Hepatocyte (in vitro differentiated cells): ENCODE measurements at regions not wholly inside any gene's neighbourhood (a gene's known extent, or its start where the extent isn't known, plus 50 kb on each side); places are given as distances from the start of the nearest gene placed in this dataset.

Experiments
- DNase-seq: peaks from one replicate; pipeline ENCODE4 v3.0.0-alpha.2; 2016; ENCODE audit warnings: low spot score
- H2AFZ ChIP-seq: fragments of 200-600 bp; sonication (generic); 2 replicates; pipeline ENCODE4 v1.6.0; 2016; ENCODE audit warnings: antibody characterized with exemption, mild to moderate bottlenecking
- H3K27ac ChIP-seq: fragments of 200-600 bp; sonication (generic); 2 replicates; pipeline ENCODE4 v1.5.1; 2016; ENCODE audit warnings: mild to moderate bottlenecking
- H3K27me3 ChIP-seq: fragments of 200-600 bp; sonication (generic); 2 replicates; pipeline ENCODE4 v1.6.1; 2016
- H3K36me3 ChIP-seq: fragments of 200-600 bp; sonication (generic); replicated peaks from 2 replicates; pipeline ENCODE4 v1.5.1; 2016; ENCODE audit warnings: low read depth; ENCODE audit not compliant: insufficient read depth
- H3K4me1 ChIP-seq: fragments of 200-600 bp; sonication (generic); 2 replicates; pipeline ENCODE4 v1.5.1; 2016; ENCODE audit warnings: mild to moderate bottlenecking, moderate library complexity; ENCODE audit not compliant: insufficient read depth
- H3K4me2 ChIP-seq: fragments of 200-600 bp; sonication (generic); 2 replicates; pipeline ENCODE4 v1.6.0; 2016
- H3K4me3 ChIP-seq: fragments of 200-600 bp; sonication (generic); 2 replicates; pipeline ENCODE4 v1.5.1; 2016; ENCODE audit warnings: mild to moderate bottlenecking
- H3K79me2 ChIP-seq: fragments of 200-600 bp; sonication (generic); 2 replicates; pipeline ENCODE4 v1.6.0; 2017; ENCODE audit warnings: mild to moderate bottlenecking
- H3K9me2 ChIP-seq: fragments of 200-600 bp; sonication (generic); replicated peaks from 2 replicates; pipeline ENCODE4 v1.6.0; 2017; ENCODE audit warnings: mild to moderate bottlenecking; ENCODE audit not compliant: insufficient read depth
- H3K9me3 ChIP-seq: fragments of 200-600 bp; sonication (generic); 2 replicates; pipeline ENCODE4 v1.5.1; 2016; ENCODE audit warnings: low read depth, mild to moderate bottlenecking
- H4K20me1 ChIP-seq: fragments of 200-600 bp; sonication (generic); 2 replicates; pipeline ENCODE4 v1.6.0; 2016; ENCODE audit warnings: mild to moderate bottlenecking; ENCODE audit not compliant: insufficient read depth, poor library complexity, severe bottlenecking
- EZH2 ChIP-seq: fragments of 200-600 bp; sonication (generic); IDR thresholded peaks from 2 replicates; pipeline ENCODE4 v1.6.1; 2016; ENCODE audit warnings: antibody characterized with exemption, mild to moderate bottlenecking, borderline replicate concordance
- EZH2phosphoT487 ChIP-seq: fragments of 200-600 bp; sonication (generic); IDR thresholded peaks from one replicate; pipeline ENCODE4 v1.6.1; 2018; ENCODE audit warnings: antibody characterized with exemption, mild to moderate bottlenecking, low read depth, moderate library complexity; ENCODE audit not compliant: unreplicated experiment, severe bottlenecking
- WGBS: methylation state at CpG from one replicate; pipeline ENCODE4 v1.1.6; 2016; ENCODE audit warnings: low lambda C conversion rate; ENCODE audit errors: missing lambda C conversion rate; 5-methylcytosine and 5-hydroxymethylcytosine counted together
- TF ChIP-seq, protein P1 (sequence below): fragments of 200-600 bp; sonication (generic); IDR thresholded peaks from 2 replicates; pipeline ENCODE4 v1.5.1; 2016; ENCODE audit warnings: antibody characterized with exemption, mild to moderate bottlenecking; ENCODE audit not compliant: poor library complexity

DNA sequence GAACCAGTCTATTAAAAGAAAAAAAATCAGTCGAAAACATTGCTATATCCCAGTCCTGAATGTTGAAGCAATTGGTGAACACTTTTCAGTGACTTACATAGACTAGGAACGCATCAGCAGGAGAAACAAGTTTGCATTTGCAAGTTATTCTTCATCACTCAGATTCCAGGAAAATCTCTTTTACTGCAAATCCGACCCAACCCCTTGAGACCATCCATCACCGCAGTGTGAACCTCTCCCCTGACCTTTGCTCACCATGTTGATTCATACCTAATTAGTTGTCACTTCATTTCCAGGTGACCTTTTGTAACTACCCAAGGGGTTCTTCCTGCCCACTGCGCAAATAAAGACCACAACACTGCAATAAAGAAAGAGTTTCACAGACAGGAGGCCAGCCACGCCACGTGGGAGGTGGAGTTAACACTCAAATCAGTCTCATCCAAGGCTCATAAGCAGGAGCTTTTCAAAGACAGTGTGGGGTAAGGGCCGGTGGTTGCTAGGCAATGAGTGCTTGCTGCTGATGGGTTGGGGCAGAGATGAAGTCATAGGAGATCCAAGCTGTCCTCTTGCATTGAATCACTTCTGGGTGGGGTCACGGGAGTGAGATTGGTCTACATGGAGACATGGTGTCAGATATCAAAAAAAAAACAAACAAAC, 241.3 kb upstream of the TMEM132C start:
- H3K4me1 ChIP-seq, result peaks cover 5% of the 10 kb centered on the region
- H2AFZ ChIP-seq, result no peak overlapping the region
- no peaks in the 10 kb centered on the region for H3K9me3 ChIP-seq
- no peak overlapping the region for H3K4me2 ChIP-seq
- peak; percentile 41 for DNase-seq
- H4K20me1 ChIP-seq, result no peaks in the 10 kb centered on the region
- no peaks in the 10 kb centered on the region for H3K9me2 ChIP-seq
- no peaks in the 10 kb centered on the region for H3K36me3 ChIP-seq
- WGBS, result 62% methylated on average over 9 of the region's 9 CpGs
- no peaks in the 10 kb centered on the region for H3K79me2 ChIP-seq
- TF ChIP-seq EZH2phosphoT487 (no peak), EZH2 (no peak)
- TF ChIP-seq, protein P1, sequence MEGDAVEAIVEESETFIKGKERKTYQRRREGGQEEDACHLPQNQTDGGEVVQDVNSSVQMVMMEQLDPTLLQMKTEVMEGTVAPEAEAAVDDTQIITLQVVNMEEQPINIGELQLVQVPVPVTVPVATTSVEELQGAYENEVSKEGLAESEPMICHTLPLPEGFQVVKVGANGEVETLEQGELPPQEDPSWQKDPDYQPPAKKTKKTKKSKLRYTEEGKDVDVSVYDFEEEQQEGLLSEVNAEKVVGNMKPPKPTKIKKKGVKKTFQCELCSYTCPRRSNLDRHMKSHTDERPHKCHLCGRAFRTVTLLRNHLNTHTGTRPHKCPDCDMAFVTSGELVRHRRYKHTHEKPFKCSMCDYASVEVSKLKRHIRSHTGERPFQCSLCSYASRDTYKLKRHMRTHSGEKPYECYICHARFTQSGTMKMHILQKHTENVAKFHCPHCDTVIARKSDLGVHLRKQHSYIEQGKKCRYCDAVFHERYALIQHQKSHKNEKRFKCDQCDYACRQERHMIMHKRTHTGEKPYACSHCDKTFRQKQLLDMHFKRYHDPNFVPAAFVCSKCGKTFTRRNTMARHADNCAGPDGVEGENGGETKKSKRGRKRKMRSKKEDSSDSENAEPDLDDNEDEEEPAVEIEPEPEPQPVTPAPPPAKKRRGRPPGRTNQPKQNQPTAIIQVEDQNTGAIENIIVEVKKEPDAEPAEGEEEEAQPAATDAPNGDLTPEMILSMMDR, result no peak
- no peak overlapping the region for H3K4me3 ChIP-seq
- H3K27ac ChIP-seq, result peak overlapping the region; percentile 60
- H3K27me3 ChIP-seq, result no peaks in the 10 kb centered on the region

DNA sequence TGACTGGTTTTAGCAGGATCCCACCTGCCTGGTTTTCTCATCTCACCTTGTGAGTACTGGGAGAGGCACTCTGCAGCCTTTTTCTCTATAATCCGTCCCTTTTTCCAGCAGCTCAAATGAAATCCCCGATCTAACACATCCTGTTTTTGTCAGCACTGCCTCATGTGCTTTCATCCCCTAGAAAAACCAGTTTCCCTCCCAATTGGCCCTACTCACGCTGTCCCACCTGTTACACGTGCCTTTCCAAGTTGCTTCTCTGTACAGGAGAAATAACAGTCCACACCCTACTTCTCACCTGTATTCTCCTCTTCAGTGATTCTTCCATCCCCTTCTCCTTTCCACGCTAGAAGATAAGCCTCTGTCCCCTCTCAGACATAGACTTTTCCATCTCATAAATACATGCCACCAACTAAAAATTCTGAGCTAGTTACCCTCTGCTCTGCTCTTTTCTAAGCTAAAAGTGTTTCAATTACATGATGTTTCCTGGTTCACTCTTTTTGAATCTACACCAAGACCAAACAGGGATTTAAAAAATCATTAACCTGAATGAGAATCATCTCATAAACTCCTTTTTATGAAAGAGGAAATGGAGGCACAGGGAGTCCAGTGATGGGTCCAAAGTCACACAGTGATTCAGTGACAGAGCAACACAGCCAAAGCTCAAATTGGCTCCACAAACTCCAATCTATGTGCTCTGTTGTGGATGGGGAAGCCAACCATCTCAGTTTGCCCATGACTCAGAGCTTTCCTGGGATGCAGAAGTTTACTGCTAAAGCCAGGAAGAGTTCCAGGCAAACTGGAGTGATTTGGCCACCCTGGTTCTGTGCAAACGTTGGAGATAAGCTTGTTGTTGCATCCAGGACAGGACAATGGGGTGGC, 240.0 kb upstream of the TMEM132C start:
- Histone ChIP-seq H3K4me2 (no peak overlapping the region), H3K27ac (peak overlapping the region; percentile 60), H3K9me3 (no peaks in the 10 kb centered on the region), H3K4me3 (no peak overlapping the region), H3K79me2 (no peaks in the 10 kb centered on the region), H3K27me3 (no peaks in the 10 kb centered on the region), H2AFZ (no peak overlapping the region), H3K9me2 (no peaks in the 10 kb centered on the region), H4K20me1 (no peaks in the 10 kb centered on the region), H3K4me1 (peaks cover 5% of the 10 kb centered on the region), H3K36me3 (no peaks in the 10 kb centered on the region)
- no peak for TF ChIP-seq EZH2phosphoT487
- TF ChIP-seq EZH2, result no peak
- TF ChIP-seq, protein P1, result no peak
- WGBS, result 59% methylated on average over 6 of the region's 6 CpGs
- peak; percentile 29 for DNase-seq

DNA sequence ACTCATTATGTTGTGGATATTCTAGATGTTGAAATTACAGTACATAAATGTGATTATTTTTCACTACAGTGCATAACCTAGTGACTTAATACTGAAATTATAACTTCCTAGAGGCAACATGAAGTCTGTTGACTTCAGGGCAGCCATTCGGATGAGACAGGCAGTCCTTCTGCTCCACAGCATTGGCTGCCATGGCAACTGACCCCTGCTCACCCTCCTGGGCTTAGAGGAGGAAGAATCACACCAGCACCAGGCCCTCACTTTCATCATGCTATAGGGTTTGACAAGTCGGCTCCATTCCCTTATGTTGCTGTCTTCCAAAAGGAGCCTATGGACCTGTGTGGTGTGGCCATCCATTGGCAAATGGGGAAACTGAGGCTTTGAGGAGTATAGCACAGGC, 233.5 kb upstream of the TMEM132C start:
- no peak overlapping the region for H3K27ac ChIP-seq
- H2AFZ ChIP-seq, result no peak overlapping the region
- no peaks in the 10 kb centered on the region for H3K9me2 ChIP-seq
- no peaks in the 10 kb centered on the region for H3K27me3 ChIP-seq
- no peaks in the 10 kb centered on the region for H3K4me1 ChIP-seq
- H3K9me3 ChIP-seq, result no peaks in the 10 kb centered on the region
- no peak overlapping the region for H3K4me2 ChIP-seq
- no peak overlapping the region for H3K4me3 ChIP-seq
- TF ChIP-seq, protein P1, result no peak
- TF ChIP-seq EZH2 (no peak), EZH2phosphoT487 (no peak)
- no peak for DNase-seq
- WGBS, result 87% methylated on average over 2 of the region's 2 CpGs
- H3K36me3 ChIP-seq, result no peaks in the 10 kb centered on the region
- H4K20me1 ChIP-seq, result no peaks in the 10 kb centered on the region
- no peaks in the 10 kb centered on the region for H3K79me2 ChIP-seq
